ENCODE measurements at regions not wholly inside any gene's neighbourhood (a gene's known extent, or its start where the extent isn't known, plus 50 kb on each side); places are given as distances from the start of the nearest gene placed in this dataset.

GRCh38 chr1:117278531-117278930 is 67.8 kb upstream of the VTCN1 start:
- Mint-ChIP-seq H3K4me3 (no peak overlapping the region), H3K9me3 (peaks cover 1% of the 10 kb centered on the region), H3K4me1 (ENCODE audit: low read depth) (no peaks in the 10 kb centered on the region), H3K36me3 (no peaks in the 10 kb centered on the region), H3K27me3 (no peaks in the 10 kb centered on the region), H3K27ac (no peak overlapping the region)
- CTCF ChIA-PET = no interaction called here
- DNase-seq = no peak
- POLR2A ChIA-PET = no interaction called here
- intact Hi-C loops (cut with micrococcal nuclease) = no loop called here

GRCh38 chr1:117275055-117275454 is 64.3 kb upstream of the VTCN1 start:
- CTCF ChIA-PET = interaction anchor here (1.7 to 2.0 kb wide), 2 partner anchors 10 to 259 kb away, joined by 5 to 6 read pairs; no protein-coding TSS in a partner anchor
- no peaks in the 10 kb centered on the region for H3K4me1 Mint-ChIP-seq (ENCODE audit: low read depth)
- POLR2A ChIA-PET = no interaction called here
- DNase-seq = no peak
- no peaks in the 10 kb centered on the region for H3K36me3 Mint-ChIP-seq
- no peak overlapping the region for H3K4me3 Mint-ChIP-seq
- H3K27ac Mint-ChIP-seq = no peak overlapping the region
- intact Hi-C loops (cut with micrococcal nuclease) = no loop called here
- peaks cover 3% of the 10 kb centered on the region for H3K9me3 Mint-ChIP-seq
- no peaks in the 10 kb centered on the region for H3K27me3 Mint-ChIP-seq

- Mint-ChIP-seq H3K27me3 (no peaks in the 10 kb centered on the region), H3K4me1 (ENCODE audit: low read depth) (no peaks in the 10 kb centered on the region), H3K4me3 (no peak overlapping the region), H3K27ac (no peak overlapping the region), H3K36me3 (no peaks in the 10 kb centered on the region), H3K9me3 (peaks cover 3% of the 10 kb centered on the region)
- DNase-seq = no peak
- CTCF ChIA-PET = no interaction called here
- intact Hi-C loops (cut with micrococcal nuclease) = no loop called here
- POLR2A ChIA-PET = no interaction called here
Observed at GRCh38 chr1:117271959-117272358, 61.2 kb upstream of the VTCN1 start.

- no peak overlapping the region for H3K4me3 Mint-ChIP-seq
- no peaks in the 10 kb centered on the region for H3K36me3 Mint-ChIP-seq
- DNase-seq = no peak
- POLR2A ChIA-PET = no interaction called here
- H3K27me3 Mint-ChIP-seq = no peaks in the 10 kb centered on the region
- no peaks in the 10 kb centered on the region for H3K4me1 Mint-ChIP-seq (ENCODE audit: low read depth)
- CTCF ChIA-PET = no interaction called here
- H3K9me3 Mint-ChIP-seq = peaks cover 3% of the 10 kb centered on the region
- intact Hi-C loops (cut with micrococcal nuclease) = no loop called here
- H3K27ac Mint-ChIP-seq = no peak overlapping the region
Observed at GRCh38 chr1:117271129-117271528, 60.4 kb upstream of the VTCN1 start.

GRCh38 chr1:117270679-117271078 is 60.0 kb upstream of the VTCN1 start:
- no peaks in the 10 kb centered on the region for H3K36me3 Mint-ChIP-seq
- ChIA-PET POLR2A (no interaction called here), CTCF (no interaction called here)
- peaks cover 3% of the 10 kb centered on the region for H3K9me3 Mint-ChIP-seq
- H3K4me3 Mint-ChIP-seq = no peak overlapping the region
- intact Hi-C loops (cut with micrococcal nuclease) = no loop called here
- no peaks in the 10 kb centered on the region for H3K4me1 Mint-ChIP-seq (ENCODE audit: low read depth)
- H3K27ac Mint-ChIP-seq = no peak overlapping the region
- no peaks in the 10 kb centered on the region for H3K27me3 Mint-ChIP-seq
- DNase-seq = no peak

- no peak overlapping the region for H3K27ac Mint-ChIP-seq
- no peak for DNase-seq
Observed at GRCh38 chr1:117268535-117269455, 58.1 kb upstream of the VTCN1 start.

GRCh38 chr1:117267232-117267774 is 56.6 kb upstream of the VTCN1 start:
- Mint-ChIP-seq H3K4me3 (no peak overlapping the region), H3K4me1 (ENCODE audit: low read depth) (no peaks in the 10 kb centered on the region), H3K27me3 (peaks cover 2% of the 10 kb centered on the region), H3K27ac (no peak overlapping the region), H3K36me3 (no peaks in the 10 kb centered on the region), H3K9me3 (no peaks in the 10 kb centered on the region)
- intact Hi-C loops (cut with micrococcal nuclease) = no loop called here
- DNase-seq = no peak
- CTCF ChIA-PET = no interaction called here
- POLR2A ChIA-PET = no interaction called here

More at GRCh38 chr1:117268535-117269455, 58.1 kb upstream of the VTCN1 start:
- H3K27me3 Mint-ChIP-seq = peaks cover 2% of the 10 kb centered on the region
- ChIA-PET POLR2A (no interaction called here), CTCF (no interaction called here)
- no peaks in the 10 kb centered on the region for H3K4me1 Mint-ChIP-seq (ENCODE audit: low read depth)
- no peaks in the 10 kb centered on the region for H3K36me3 Mint-ChIP-seq
- H3K9me3 Mint-ChIP-seq = peaks cover 3% of the 10 kb centered on the region
- no peak overlapping the region for H3K4me3 Mint-ChIP-seq
- intact Hi-C loops (cut with micrococcal nuclease) = no loop called here

GRCh38 chr1:117262976-117263375 is 52.2 kb upstream of the VTCN1 start:
- Mint-ChIP-seq H3K27ac (no peak overlapping the region), H3K36me3 (peaks cover 4% of the 10 kb centered on the region), H3K4me1 (ENCODE audit: low read depth) (no peaks in the 10 kb centered on the region), H3K27me3 (peaks cover 4% of the 10 kb centered on the region), H3K4me3 (no peak overlapping the region), H3K9me3 (peaks cover 13% of the 10 kb centered on the region)
- CTCF ChIA-PET = no interaction called here
- POLR2A ChIA-PET = no interaction called here
- no peak for DNase-seq
- intact Hi-C loops (cut with micrococcal nuclease) = no loop called here

GRCh38 chr1:117261424-117261785 is 50.7 kb upstream of the VTCN1 start:
- ChIA-PET POLR2A (no interaction called here), CTCF (no interaction called here)
- no peaks in the 10 kb centered on the region for H3K4me1 Mint-ChIP-seq (ENCODE audit: low read depth)
- peaks cover 13% of the 10 kb centered on the region for H3K9me3 Mint-ChIP-seq
- H3K27ac Mint-ChIP-seq = no peak overlapping the region
- H3K27me3 Mint-ChIP-seq = peaks cover 6% of the 10 kb centered on the region
- intact Hi-C loops (cut with micrococcal nuclease) = no loop called here
- H3K4me3 Mint-ChIP-seq = no peak overlapping the region
- no peak for DNase-seq
- peaks cover 4% of the 10 kb centered on the region for H3K36me3 Mint-ChIP-seq

GRCh38 chr1:117260761-117261423 is 50.2 kb upstream of the VTCN1 start:
- H3K27ac Mint-ChIP-seq = no peak overlapping the region
- DNase-seq = no peak
- POLR2A ChIA-PET = interaction anchor here (0.6 kb wide), 1 partner anchor 22 kb away, joined by 4 read pairs; no protein-coding TSS in a partner anchor
- intact Hi-C loops (cut with micrococcal nuclease) = no loop called here
- H3K27me3 Mint-ChIP-seq = peaks cover 7% of the 10 kb centered on the region
- CTCF ChIA-PET = no interaction called here
- peaks cover 4% of the 10 kb centered on the region for H3K36me3 Mint-ChIP-seq
- H3K4me1 Mint-ChIP-seq (ENCODE audit: low read depth) = no peaks in the 10 kb centered on the region
- no peak overlapping the region for H3K4me3 Mint-ChIP-seq
- H3K9me3 Mint-ChIP-seq = peaks cover 13% of the 10 kb centered on the region

All from activated CD4-positive, alpha-beta memory T cell treated with anti-CD3 and anti-CD28 coated beads for 36 hours (primary cell).